ENCODE measurements at regions not wholly inside any gene's neighbourhood (a gene's known extent, or its start where the extent isn't known, plus 50 kb on each side); places are given as distances from the start of the nearest gene placed in this dataset.

- ChIA-PET CTCF (no interaction called here), POLR2A (no interaction called here)
Measured at GRCh38 chr16:86663685-86664521, 85.6 kb downstream of the FOXL1 start.

GRCh38 chr16:86664522-86665318, 86.4 kb downstream of the FOXL1 start:
- ChIA-PET POLR2A (no interaction called here), CTCF (no interaction called here)

GRCh38 chr16:86665319-86665675, 86.9 kb downstream of the FOXL1 start:
- ChIA-PET CTCF (no interaction called here), POLR2A (no interaction called here)

- ChIA-PET POLR2A (no interaction called here), CTCF (no interaction called here)
Measured at GRCh38 chr16:86665929-86666328, 87.6 kb downstream of the FOXL1 start.

- CTCF ChIA-PET = no interaction called here
- POLR2A ChIA-PET = no interaction called here
Measured at GRCh38 chr16:86667035-86667434, 88.7 kb downstream of the FOXL1 start.

GRCh38 chr16:86668136-86668910, 90.0 kb downstream of the FOXL1 start:
- ChIA-PET POLR2A (no interaction called here), CTCF (no interaction called here)

GRCh38 chr16:86669285-86669805, 91.0 kb downstream of the FOXL1 start:
- POLR2A ChIA-PET = no interaction called here
- CTCF ChIA-PET = no interaction called here

DNA sequence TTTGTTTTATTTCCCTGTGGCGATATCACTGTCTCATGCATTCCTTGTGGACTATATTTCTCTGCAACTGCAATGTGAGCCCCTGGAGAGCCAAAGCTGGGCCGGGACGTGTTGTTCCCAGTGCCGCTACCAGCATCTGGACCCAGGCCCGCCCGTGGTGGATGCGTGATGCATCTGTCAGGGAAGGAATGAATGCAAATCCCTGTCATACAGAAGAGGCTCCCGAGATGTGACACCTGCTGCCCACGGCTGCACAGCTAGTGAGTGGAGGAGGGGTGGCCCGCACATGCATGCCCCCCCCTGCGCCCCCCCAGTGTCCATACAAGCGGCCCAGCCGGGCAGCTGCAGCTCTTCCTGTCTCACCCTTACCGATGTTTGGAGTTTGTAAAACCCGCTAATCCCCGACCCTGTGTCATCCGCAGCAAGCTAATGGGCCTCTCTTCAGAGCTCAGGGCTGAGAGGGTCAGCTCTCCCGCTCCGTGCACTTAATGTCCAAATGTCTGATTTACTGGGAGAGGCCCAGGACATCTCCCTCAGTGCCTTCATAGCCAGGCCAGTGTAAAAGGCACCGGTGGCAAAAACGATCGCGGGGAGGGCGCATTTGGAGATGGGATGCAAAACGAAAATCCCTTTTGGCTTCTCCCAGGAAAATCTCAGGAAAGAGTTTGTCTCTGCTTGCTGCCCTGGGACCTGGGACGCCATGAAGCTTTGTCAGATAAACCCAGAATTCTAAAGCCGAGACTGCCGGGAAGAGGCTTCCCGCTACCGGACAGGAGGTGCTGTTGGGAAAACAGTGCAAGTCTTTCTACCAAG, 91.8 kb downstream of the FOXL1 start:
- CTCF ChIA-PET = no interaction called here
- POLR2A ChIA-PET = no interaction called here

GRCh38 chr16:86670750-86671234, 92.4 kb downstream of the FOXL1 start:
- CTCF ChIA-PET = no interaction called here
- POLR2A ChIA-PET = no interaction called here

- ChIA-PET CTCF (no interaction called here), POLR2A (no interaction called here)
Measured at GRCh38 chr16:86671486-86672178, 93.3 kb downstream of the FOXL1 start.

DNA sequence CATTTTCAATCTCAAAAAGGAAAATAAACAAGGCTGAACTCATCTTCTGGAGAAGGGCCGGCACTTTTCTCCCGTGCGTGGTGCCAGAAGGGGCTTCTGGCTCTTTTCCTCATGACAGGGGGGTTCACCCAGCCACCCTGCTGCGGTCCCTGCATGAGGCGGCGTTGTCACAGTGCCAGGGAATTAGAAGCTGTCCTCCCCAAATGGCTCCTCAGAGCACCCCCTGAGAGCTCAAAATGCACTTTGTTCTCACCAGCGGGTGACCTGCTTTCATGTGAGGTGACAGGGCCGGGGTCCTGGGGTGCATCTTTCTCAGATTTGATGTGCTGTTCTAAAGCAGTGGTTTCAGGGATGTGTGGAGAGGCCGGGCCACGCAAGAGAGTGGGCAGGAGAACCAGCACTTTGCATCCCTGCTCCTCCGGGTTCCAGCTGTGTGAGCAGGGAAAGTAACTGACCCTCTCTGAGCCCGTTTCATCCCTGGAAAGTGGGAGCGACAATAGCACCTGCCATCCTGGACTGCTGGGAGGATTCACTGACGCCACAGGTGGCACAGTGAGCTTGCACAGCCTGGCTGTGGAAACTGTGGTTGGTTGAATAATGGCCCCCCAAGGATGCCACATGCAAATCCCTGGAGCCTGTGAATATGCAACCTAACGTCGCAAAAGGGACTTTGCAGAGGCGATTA, 94.0 kb downstream of the FOXL1 start:
- CTCF ChIA-PET = no interaction called here
- POLR2A ChIA-PET = no interaction called here

- ChIA-PET CTCF (no interaction called here), POLR2A (no interaction called here)
Measured at GRCh38 chr16:86673090-86673955, 95.0 kb downstream of the FOXL1 start.

DNA sequence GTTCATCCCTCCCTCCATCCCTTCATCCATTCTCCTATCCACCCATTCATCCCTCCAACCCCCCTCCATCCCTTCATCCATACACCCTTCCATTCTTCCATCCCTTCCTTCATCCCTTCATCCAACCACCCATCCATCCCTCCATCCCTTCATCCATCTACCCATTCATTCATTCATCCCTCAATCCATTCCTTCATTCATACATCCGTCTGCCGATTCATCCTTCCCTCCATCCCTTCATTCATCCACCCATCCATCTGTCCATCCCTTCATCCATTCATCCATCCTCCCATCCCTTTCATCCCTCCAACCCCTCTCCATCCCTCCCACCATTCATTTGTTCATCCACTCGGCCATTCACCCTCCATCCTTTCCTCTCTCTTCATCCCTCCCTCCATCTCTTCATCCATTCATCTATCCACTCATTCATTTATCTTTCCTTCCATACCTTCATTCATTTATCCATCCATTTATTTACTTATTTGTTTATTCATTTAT, 95.7 kb downstream of the FOXL1 start:
- ChIA-PET CTCF (no interaction called here), POLR2A (no interaction called here)

GRCh38 chr16:86676254-86676670, 97.9 kb downstream of the FOXL1 start:
- ChIA-PET CTCF (no interaction called here), POLR2A (no interaction called here)

GRCh38 chr16:86679490-86679889, 101.1 kb downstream of the FOXL1 start:
- POLR2A ChIA-PET = no interaction called here
- CTCF ChIA-PET = no interaction called here

GRCh38 chr16:86680162-86680561, 101.8 kb downstream of the FOXL1 start:
- ChIA-PET CTCF (no interaction called here), POLR2A (no interaction called here)

DNA sequence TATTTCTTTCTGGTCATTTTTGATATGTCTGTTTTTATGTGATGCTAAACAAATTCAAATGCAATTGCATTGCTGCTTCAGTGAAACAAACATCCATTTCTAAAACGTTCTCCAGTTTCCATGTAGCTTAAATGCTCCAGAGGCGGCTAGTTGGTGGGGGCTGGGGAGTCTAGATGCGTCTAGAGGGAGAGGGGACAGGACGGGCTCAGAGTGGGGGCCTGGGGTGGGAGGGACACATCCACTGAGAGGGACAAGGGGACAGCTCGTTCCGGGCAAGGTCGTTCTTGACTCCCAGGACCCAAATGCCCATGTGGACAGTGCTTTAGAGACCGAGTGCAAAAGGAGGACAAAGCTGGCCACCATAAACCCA, 102.3 kb downstream of the FOXL1 start:
- POLR2A ChIA-PET = no interaction called here
- CTCF ChIA-PET = no interaction called here
